HepG2 (cell line): ENCODE measurements at regions not wholly inside any gene's neighbourhood (a gene's known extent, or its start where the extent isn't known, plus 50 kb on each side); places are given as distances from the start of the nearest gene placed in this dataset.
A peak's percentile ranks its signal among the peaks of the same experiment; 100 is the strongest.

Source experiments
- CHD4 ChIP-seq: fragments of 200-600 bp; sonication (generic); IDR thresholded peaks from 2 replicates; pipeline ENCODE4 v1.7.0; 2017; ENCODE audit warnings: mild to moderate bottlenecking, low read length, borderline replicate concordance
- HDAC1 ChIP-seq: sonication (generic); formaldehyde crosslinking; IDR thresholded peaks from 2 replicates; pipeline ENCODE4 v1.5.1; 2020; ENCODE audit warnings: mild to moderate bottlenecking, missing genetic modification reagents
- HMG20B ChIP-seq: conservative IDR thresholded peaks from 2 replicates; pipeline ENCODE4 v1.6.1; 2016; ENCODE audit warnings: missing genetic modification reagents, missing compliant biosample characterization
- HNF4A ChIP-seq: sonication (generic); formaldehyde crosslinking; IDR thresholded peaks from 2 replicates; pipeline ENCODE4 v1.4.0; 2020; ENCODE audit warnings: missing genetic modification reagents
- LBX2 ChIP-seq: sonication (generic); formaldehyde crosslinking; IDR thresholded peaks from 2 replicates; pipeline ENCODE4 v1.5.0; 2020; ENCODE audit warnings: missing genetic modification reagents, mild to moderate bottlenecking, borderline replicate concordance
- MTF2 ChIP-seq: sonication (generic); formaldehyde crosslinking; IDR thresholded peaks from 2 replicates; pipeline ENCODE4 v1.5.0; 2020; ENCODE audit warnings: missing genetic modification reagents, borderline replicate concordance
- NCOA1 ChIP-seq: sonication (generic); formaldehyde crosslinking; IDR thresholded peaks from 2 replicates; pipeline ENCODE4 v1.9.0; 2021; ENCODE audit warnings: missing genetic modification reagents
- NCOR1 ChIP-seq: fragments of 200-600 bp; sonication (generic); IDR thresholded peaks from 2 replicates; pipeline ENCODE4 v1.7.0; 2017; ENCODE audit warnings: antibody characterized with exemption, low read length, borderline replicate concordance
- NFIB ChIP-seq: sonication (generic); formaldehyde crosslinking; IDR thresholded peaks from 2 replicates; pipeline ENCODE4 v1.9.0; 2021; ENCODE audit warnings: missing genetic modification reagents, mild to moderate bottlenecking, borderline replicate concordance
- PRDM4 ChIP-seq: sonication (generic); formaldehyde crosslinking; IDR thresholded peaks from 2 replicates; pipeline ENCODE4 v1.9.0; 2021; ENCODE audit warnings: missing genetic modification reagents, borderline replicate concordance
- RAD51 ChIP-seq: fragments of 450-650 bp; IDR thresholded peaks from 2 replicates; pipeline ENCODE4 v1.6.1; 2016; ENCODE audit warnings: borderline replicate concordance
- TAF15 ChIP-seq: fragments of 200-400 bp; formaldehyde crosslinking; IDR thresholded peaks from one replicate; pipeline ENCODE4 v1.6.1; 2018; ENCODE audit warnings: mild to moderate bottlenecking, low read depth, low read length; ENCODE audit not compliant: poor library complexity, severe bottlenecking
- U2AF2 ChIP-seq: fragments of 200-400 bp; formaldehyde crosslinking; IDR thresholded peaks from 2 replicates; pipeline ENCODE4 v1.6.1; 2017; ENCODE audit warnings: low read depth, mild to moderate bottlenecking, low read length
- ZBTB14 ChIP-seq: sonication (generic); formaldehyde crosslinking; IDR thresholded peaks from 2 replicates; pipeline ENCODE4 v1.4.0; 2020; ENCODE audit warnings: missing genetic modification reagents
- ZNF12 ChIP-seq: sonication (generic); formaldehyde crosslinking; IDR thresholded peaks from 2 replicates; pipeline ENCODE4 v1.5.0; 2020; ENCODE audit warnings: missing genetic modification reagents
- ZNF24 ChIP-seq: fragments of 450-650 bp; IDR thresholded peaks from 2 replicates; pipeline ENCODE4 v1.6.1; 2017; ENCODE audit warnings: antibody characterized with exemption, mild to moderate bottlenecking
- ZNF367 ChIP-seq: sonication (generic); formaldehyde crosslinking; IDR thresholded peaks from 2 replicates; pipeline ENCODE4 v1.4.0; 2020; ENCODE audit warnings: missing genetic modification reagents, borderline replicate concordance
- ZNF501 ChIP-seq: sonication (generic); formaldehyde crosslinking; IDR thresholded peaks from 2 replicates; pipeline ENCODE4 v1.5.1; 2020; ENCODE audit warnings: mild to moderate bottlenecking, moderate library complexity, missing genetic modification reagents
- ZNF567 ChIP-seq: sonication (generic); formaldehyde crosslinking; IDR thresholded peaks from 2 replicates; pipeline ENCODE4 v1.8.1; 2023; ENCODE audit warnings: mild to moderate bottlenecking, missing genetic modification reagents, borderline replicate concordance
- ZNF749 ChIP-seq: sonication (generic); formaldehyde crosslinking; IDR thresholded peaks from 2 replicates; pipeline ENCODE4 v1.8.0; 2022; ENCODE audit warnings: mild to moderate bottlenecking, missing genetic modification reagents, moderate library complexity, borderline replicate concordance
- ZNF770 ChIP-seq: sonication (generic); formaldehyde crosslinking; IDR thresholded peaks from 2 replicates; pipeline ENCODE4 v1.5.0; 2020; ENCODE audit warnings: mild to moderate bottlenecking, missing genetic modification reagents
- ZNF841 ChIP-seq: sonication (generic); formaldehyde crosslinking; IDR thresholded peaks from 2 replicates; pipeline ENCODE4 v1.8.1; 2023; ENCODE audit warnings: missing genetic modification reagents, borderline replicate concordance
- ZNF878 ChIP-seq: sonication (generic); formaldehyde crosslinking; IDR thresholded peaks from 2 replicates; pipeline ENCODE4 v1.8.1; 2023; ENCODE audit warnings: mild to moderate bottlenecking, missing genetic modification reagents, moderate library complexity

GRCh38 chr16:31713071-31713944 lies 160.3 kb upstream of the ZNF267 start (continued):
- TF ChIP-seq NFIB (no peak), HMG20B (0 out of 2 replicates have a peak, but pooled peaks have one; percentile 57), NCOR1 (no peak), CHD4 (peak; percentile 42; the same call in 1 of the 2 replicates), ZNF841 (CRISPR knock-in tag) (no peak; the same call in 1 of the 2 replicates), LBX2 (CRISPR knock-in tag) (peak; percentile 72; the same call in 1 of the 2 replicates), ZBTB14 (CRISPR knock-in tag) (peak; percentile 54), ZNF501 (peak; percentile 89; the same call in 1 of the 2 replicates), ZNF12 (CRISPR knock-in tag) (peak; percentile 73; the same call in 1 of the 2 replicates), ZNF770 (CRISPR knock-in tag) (peak; percentile 70), NCOA1 (CRISPR knock-in tag) (peak; percentile 74), MTF2 (CRISPR knock-in tag) (0 out of 2 replicates have a peak, but pooled peaks have one; percentile 60), HDAC1 (peak; percentile 82), HNF4A (CRISPR knock-in tag) (peak; percentile 42; the same call in 1 of the 2 replicates), ZNF567 (CRISPR knock-in tag) (0 out of 2 replicates have a peak, but pooled peaks have one; percentile 73), ZNF24 (no peak; the same call in 1 of the 2 replicates), U2AF2 (peak; percentile 43; the same call in 1 of the 2 replicates), ZNF749 (CRISPR knock-in tag) (peak; percentile 91; the same call in 1 of the 2 replicates), TAF15 (peak; percentile 89), PRDM4 (CRISPR knock-in tag) (no peak), ZNF367 (CRISPR knock-in tag) (peak; percentile 96; the same call in 1 of the 2 replicates), RAD51 (no peak), ZNF878 (CRISPR knock-in tag) (no peak)
